Caco-2 (cell line): ENCODE measurements at regions not wholly inside any gene's neighbourhood (a gene's known extent, or its start where the extent isn't known, plus 50 kb on each side); places are given as distances from the start of the nearest gene placed in this dataset.

ENCODE experiments used
- BruUV-seq: library from RNA; stranded (reverse); fragments of 400-500 nt; replicated peaks from 2 replicates; lab custom pipeline; 2021; lab: Mats Ljungman, UMichigan
- CTCF ChIA-PET: fragments of 300-600 bp; sonication (Branson Sonifier 250); formaldehyde crosslinking; loops from one replicate; lab custom pipeline; 2022; ENCODE audit warnings: antibody characterized with exemption; lab: Charles Lee
- POLR2A ChIA-PET: fragments of 300-600 bp; sonication (Branson Sonifier 250); formaldehyde crosslinking; loops from one replicate; lab custom pipeline; 2022; ENCODE audit warnings: antibody characterized with exemption; lab: Charles Lee
- DNase-seq, 2 experiments: peaks; one replicate each; pipeline versions ENCODE4 v3.0.0 to v3.0.0-alpha.2; 2020 to 2022
- H3K27me3 ChIP-seq: replicated peaks from 2 replicates; pipeline ENCODE4 v1.6.0; 2011; ENCODE audit warnings: low read length; ENCODE audit not compliant: control insufficient read depth, insufficient read depth
- H3K36me3 ChIP-seq: 2 replicates; pipeline ENCODE4 v1.5.1; 2011; ENCODE audit warnings: low read length; ENCODE audit not compliant: control insufficient read depth, insufficient read depth
- H3K4me1 ChIP-seq: fragments of 250-450 bp; sonication (Bioruptor Pico); 2 replicates; pipeline ENCODE4 v1.5.1; 2020; ENCODE audit warnings: mild to moderate bottlenecking
- H3K4me3 ChIP-seq: 2 replicates; pipeline ENCODE4 v1.5.1; 2011; ENCODE audit warnings: low read depth, mild to moderate bottlenecking, control low read depth, low read length
- H3K9me3 ChIP-seq: fragments of 250-450 bp; sonication (Bioruptor Pico); 2 replicates; pipeline ENCODE4 v1.5.1; 2020; ENCODE audit warnings: mild to moderate bottlenecking, moderate library complexity
- H3K27ac Mint-ChIP-seq: one replicate; pipeline ENCODE4 v1.8.0; 2022; ENCODE audit warnings: mixed read lengths; ENCODE audit not compliant: unreplicated experiment
- H3K27me3 Mint-ChIP-seq: one replicate; pipeline ENCODE4 v1.8.0; 2022; ENCODE audit warnings: mixed read lengths; ENCODE audit not compliant: insufficient read depth, unreplicated experiment
- H3K36me3 Mint-ChIP-seq: one replicate; pipeline ENCODE4 v1.8.0; 2022; ENCODE audit warnings: mild to moderate bottlenecking, mixed read lengths; ENCODE audit not compliant: insufficient read depth, unreplicated experiment
- H3K4me1 Mint-ChIP-seq: one replicate; pipeline ENCODE4 v1.8.0; 2022; ENCODE audit warnings: low read depth, mixed read lengths; ENCODE audit not compliant: unreplicated experiment
- H3K4me3 Mint-ChIP-seq: one replicate; pipeline ENCODE4 v1.8.0; 2022; ENCODE audit warnings: mild to moderate bottlenecking, moderate library complexity, mixed read lengths; ENCODE audit not compliant: unreplicated experiment
- H3K9me3 Mint-ChIP-seq: one replicate; pipeline ENCODE4 v1.8.0; 2022; ENCODE audit warnings: mixed read lengths; ENCODE audit not compliant: unreplicated experiment
- intact Hi-C: fragments of 100-400 bp; cut with micrococcal nuclease; formaldehyde crosslinking; loops from one replicate; pipeline ENCODE4 v1.10.0; 2022; ENCODE audit not compliant: unreplicated experiment
- TF ChIP-seq, protein P1 (sequence below), 2 experiments: fragments of 200-600 bp in 1 of 2; IDR thresholded peaks; 1 replicate in 1 of 2; 2 replicates in 1 of 2; pipeline versions ENCODE4 v1.5.1 to v1.8.0; 2011 to 2022; ENCODE audit warnings: antibody characterized with exemption in 1 of 2, control low read depth in 1 of 2, inconsistent platforms in 1 of 2, low read depth in 1 of 2, low read length in 1 of 2, mild to moderate bottlenecking in 1 of 2, moderate library complexity in 1 of 2; ENCODE audit not compliant: insufficient read depth in 1 of 2, severe bottlenecking in 1 of 2, unreplicated experiment in 1 of 2

DNA sequence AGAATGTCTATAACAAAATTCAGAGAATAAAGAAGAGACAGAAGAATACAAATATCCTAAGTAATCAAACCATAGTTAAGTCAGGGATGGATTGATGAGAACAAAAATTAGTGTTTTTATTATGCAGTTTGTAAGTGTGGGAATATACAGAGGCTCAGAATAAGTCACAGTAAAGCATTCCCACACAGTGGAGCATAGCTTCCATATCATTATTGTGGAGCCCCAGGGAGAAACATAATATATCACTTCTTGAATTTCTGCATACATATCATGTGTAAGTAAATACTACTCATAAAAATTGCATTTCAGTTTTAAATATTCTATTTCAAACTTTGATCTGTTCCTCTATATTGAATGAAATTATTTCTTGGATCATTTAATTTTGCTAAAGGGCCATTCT is 790.4 kb downstream of the PLA2G4A start:
- TF ChIP-seq, protein P1, sequence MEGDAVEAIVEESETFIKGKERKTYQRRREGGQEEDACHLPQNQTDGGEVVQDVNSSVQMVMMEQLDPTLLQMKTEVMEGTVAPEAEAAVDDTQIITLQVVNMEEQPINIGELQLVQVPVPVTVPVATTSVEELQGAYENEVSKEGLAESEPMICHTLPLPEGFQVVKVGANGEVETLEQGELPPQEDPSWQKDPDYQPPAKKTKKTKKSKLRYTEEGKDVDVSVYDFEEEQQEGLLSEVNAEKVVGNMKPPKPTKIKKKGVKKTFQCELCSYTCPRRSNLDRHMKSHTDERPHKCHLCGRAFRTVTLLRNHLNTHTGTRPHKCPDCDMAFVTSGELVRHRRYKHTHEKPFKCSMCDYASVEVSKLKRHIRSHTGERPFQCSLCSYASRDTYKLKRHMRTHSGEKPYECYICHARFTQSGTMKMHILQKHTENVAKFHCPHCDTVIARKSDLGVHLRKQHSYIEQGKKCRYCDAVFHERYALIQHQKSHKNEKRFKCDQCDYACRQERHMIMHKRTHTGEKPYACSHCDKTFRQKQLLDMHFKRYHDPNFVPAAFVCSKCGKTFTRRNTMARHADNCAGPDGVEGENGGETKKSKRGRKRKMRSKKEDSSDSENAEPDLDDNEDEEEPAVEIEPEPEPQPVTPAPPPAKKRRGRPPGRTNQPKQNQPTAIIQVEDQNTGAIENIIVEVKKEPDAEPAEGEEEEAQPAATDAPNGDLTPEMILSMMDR (IDR thresholded peaks at IDR 0.05; ENCODE audit: insufficient read depth in 1 of 2, low read depth in 1 of 2, low read length in 1 of 2, severe bottlenecking in 1 of 2, unreplicated experiment in 1 of 2), result no peak
- Mint-ChIP-seq H3K36me3 (no peaks in the 10 kb centered on the region), H3K27ac (no peak overlapping the region), H3K4me3 (no peak overlapping the region), H3K9me3 (peaks cover 27% of the 10 kb centered on the region), H3K4me1 (no peaks in the 10 kb centered on the region), H3K27me3 (no peaks in the 10 kb centered on the region)
- no peaks in the 10 kb centered on the region for H3K27me3 ChIP-seq
- H3K9me3 ChIP-seq, result no peaks in the 10 kb centered on the region
- no peak for DNase-seq
- intact Hi-C loops, result no loop called here
- CTCF ChIA-PET, result no interaction called here
- no peaks in the 10 kb centered on the region for H3K36me3 ChIP-seq
- BruUV-seq, result no TSS peak
- H3K4me1 ChIP-seq, result no peaks in the 10 kb centered on the region
- POLR2A ChIA-PET, result no interaction called here
- no peak overlapping the region for H3K4me3 ChIP-seq

DNA sequence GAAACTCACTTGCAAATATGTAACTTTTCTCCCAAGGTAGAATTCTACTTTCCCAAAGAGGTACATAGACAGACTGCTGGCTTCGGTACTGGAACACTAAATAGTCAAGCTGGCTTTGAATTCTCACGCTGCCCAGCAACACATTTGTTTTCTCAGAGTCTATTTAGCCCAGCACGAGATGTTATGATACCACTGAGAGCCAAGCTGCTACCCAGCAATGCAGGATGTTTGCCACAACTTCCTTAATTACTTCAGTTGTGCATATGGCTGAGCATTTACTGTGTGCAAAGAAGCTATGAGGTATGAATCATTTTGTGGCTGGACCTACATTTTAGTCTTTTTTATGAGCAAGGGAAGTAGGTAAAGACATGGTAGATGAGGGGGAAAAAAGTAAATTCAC is 793.2 kb downstream of the PLA2G4A start:
- no peaks in the 10 kb centered on the region for H3K36me3 ChIP-seq
- intact Hi-C loops, result no loop called here
- no peaks in the 10 kb centered on the region for H3K4me1 Mint-ChIP-seq
- H3K9me3 ChIP-seq, result no peaks in the 10 kb centered on the region
- H3K4me3 ChIP-seq, result no peak overlapping the region
- no peaks in the 10 kb centered on the region for H3K36me3 Mint-ChIP-seq
- ChIA-PET CTCF (no interaction called here), POLR2A (no interaction called here)
- DNase-seq, result no peak
- no peak overlapping the region for H3K27ac Mint-ChIP-seq
- no peaks in the 10 kb centered on the region for H3K27me3 ChIP-seq
- H3K9me3 Mint-ChIP-seq, result peaks cover 11% of the 10 kb centered on the region
- no peak overlapping the region for H3K4me3 Mint-ChIP-seq
- H3K4me1 ChIP-seq, result no peaks in the 10 kb centered on the region
- BruUV-seq, result no TSS peak
- TF ChIP-seq, protein P1 (IDR thresholded peaks at IDR 0.05; ENCODE audit: insufficient read depth in 1 of 2, low read depth in 1 of 2, low read length in 1 of 2, severe bottlenecking in 1 of 2, unreplicated experiment in 1 of 2), result no peak
- H3K27me3 Mint-ChIP-seq, result no peaks in the 10 kb centered on the region

DNA sequence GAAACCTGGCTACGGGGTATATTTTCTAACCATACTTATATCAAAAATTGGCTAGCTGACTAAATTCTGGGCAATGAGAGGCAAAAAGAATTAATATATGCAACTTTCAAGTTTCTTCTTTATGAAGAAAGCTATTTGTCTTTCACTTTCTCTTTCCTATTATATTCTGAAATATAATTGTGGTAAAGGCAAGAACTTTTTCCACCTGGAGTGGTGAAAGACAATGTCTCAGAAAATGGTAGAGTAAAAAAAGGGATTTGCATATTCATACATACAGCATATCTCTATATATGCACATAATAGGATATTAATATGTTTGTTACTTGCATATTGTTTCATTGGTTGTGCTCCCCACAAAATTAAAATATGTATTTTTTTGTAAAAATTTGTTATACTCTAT is 793.8 kb downstream of the PLA2G4A start:
- H3K27me3 ChIP-seq, result no peaks in the 10 kb centered on the region
- no peaks in the 10 kb centered on the region for H3K9me3 ChIP-seq
- no peaks in the 10 kb centered on the region for H3K27me3 Mint-ChIP-seq
- no peaks in the 10 kb centered on the region for H3K36me3 Mint-ChIP-seq
- H3K4me1 Mint-ChIP-seq, result no peaks in the 10 kb centered on the region
- CTCF ChIA-PET, result no interaction called here
- no peaks in the 10 kb centered on the region for H3K4me1 ChIP-seq
- no peak overlapping the region for H3K27ac Mint-ChIP-seq
- no peaks in the 10 kb centered on the region for H3K36me3 ChIP-seq
- no peak for DNase-seq
- intact Hi-C loops, result no loop called here
- no TSS peak for BruUV-seq
- TF ChIP-seq, protein P1 (IDR thresholded peaks at IDR 0.05; ENCODE audit: insufficient read depth in 1 of 2, low read depth in 1 of 2, low read length in 1 of 2, severe bottlenecking in 1 of 2, unreplicated experiment in 1 of 2), result no peak
- H3K4me3 Mint-ChIP-seq, result no peak overlapping the region
- no peak overlapping the region for H3K4me3 ChIP-seq
- peaks cover 11% of the 10 kb centered on the region for H3K9me3 Mint-ChIP-seq
- POLR2A ChIA-PET, result no interaction called here
